Ramos (cell line): ENCODE measurements at regions not wholly inside any gene's neighbourhood (a gene's known extent, or its start where the extent isn't known, plus 50 kb on each side); places are given as distances from the start of the nearest gene placed in this dataset.
"Not testable (repeated sequence)": the region's sequence is repeated elsewhere in the genome, so short reads cannot be mapped to it uniquely, and the experiment has no call there.

Experiments used
- in situ Hi-C: fragments of 300-500 bp; cut with MboI; formaldehyde crosslinking; loops from one replicate; pipeline ENCODE4 v1.14.3; 2022; ENCODE audit warnings: low sequenced_read_pairs; ENCODE audit not compliant: unreplicated experiment

- in situ Hi-C loops, result no loop called here
Observed at GRCh38 chr22:48825802-48826520, 1001.7 kb downstream of the BRD1 start.

DNA sequence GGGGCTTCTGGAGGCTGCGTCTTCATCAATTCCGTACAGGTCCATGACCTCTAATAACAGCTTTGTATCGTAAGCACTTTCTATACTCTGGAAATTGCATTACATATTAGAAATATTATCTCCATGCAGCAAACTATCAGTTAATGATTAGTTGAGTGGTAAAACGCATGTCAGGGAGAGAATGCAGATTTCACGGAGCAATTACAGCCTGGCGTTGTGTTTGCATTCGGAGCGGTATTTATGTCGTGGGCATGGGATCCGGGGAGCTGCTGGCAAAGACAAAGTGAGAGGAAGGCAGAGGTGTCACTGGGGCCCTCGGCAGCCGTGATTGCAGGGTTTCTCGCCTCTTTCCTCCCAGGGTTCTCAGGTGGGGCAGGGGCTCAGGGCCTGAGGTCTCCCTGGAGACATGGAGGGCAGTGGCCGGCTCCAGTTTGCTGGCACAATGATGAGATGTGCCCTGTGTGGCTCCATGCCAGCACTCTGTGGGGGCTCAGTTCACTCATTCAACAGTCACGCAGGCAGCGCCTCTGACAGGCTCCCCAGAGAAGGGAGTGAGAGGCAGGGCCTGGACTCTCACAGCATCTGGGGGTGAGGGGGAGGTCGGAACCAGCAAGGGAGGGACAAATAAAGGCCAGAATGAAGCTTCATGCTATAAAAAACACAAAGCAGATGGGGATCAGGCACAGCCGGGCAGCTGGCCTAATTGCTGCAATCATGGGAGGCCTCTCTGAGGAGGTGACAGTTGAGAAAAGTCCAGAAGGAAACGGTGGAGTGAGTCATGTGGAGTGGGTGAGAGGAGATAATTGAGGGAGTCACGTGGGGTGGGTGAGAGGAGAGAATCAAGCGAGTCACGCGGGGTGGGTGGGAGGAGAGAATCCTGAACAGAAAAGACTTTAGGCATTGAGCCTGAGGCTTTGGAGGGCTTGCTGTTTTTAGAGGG, 1002.7 kb downstream of the BRD1 start:
- in situ Hi-C loops, result no loop called here

- in situ Hi-C loops, result no loop called here
Observed at GRCh38 chr22:48823941-48824340, 1003.7 kb downstream of the BRD1 start.

DNA sequence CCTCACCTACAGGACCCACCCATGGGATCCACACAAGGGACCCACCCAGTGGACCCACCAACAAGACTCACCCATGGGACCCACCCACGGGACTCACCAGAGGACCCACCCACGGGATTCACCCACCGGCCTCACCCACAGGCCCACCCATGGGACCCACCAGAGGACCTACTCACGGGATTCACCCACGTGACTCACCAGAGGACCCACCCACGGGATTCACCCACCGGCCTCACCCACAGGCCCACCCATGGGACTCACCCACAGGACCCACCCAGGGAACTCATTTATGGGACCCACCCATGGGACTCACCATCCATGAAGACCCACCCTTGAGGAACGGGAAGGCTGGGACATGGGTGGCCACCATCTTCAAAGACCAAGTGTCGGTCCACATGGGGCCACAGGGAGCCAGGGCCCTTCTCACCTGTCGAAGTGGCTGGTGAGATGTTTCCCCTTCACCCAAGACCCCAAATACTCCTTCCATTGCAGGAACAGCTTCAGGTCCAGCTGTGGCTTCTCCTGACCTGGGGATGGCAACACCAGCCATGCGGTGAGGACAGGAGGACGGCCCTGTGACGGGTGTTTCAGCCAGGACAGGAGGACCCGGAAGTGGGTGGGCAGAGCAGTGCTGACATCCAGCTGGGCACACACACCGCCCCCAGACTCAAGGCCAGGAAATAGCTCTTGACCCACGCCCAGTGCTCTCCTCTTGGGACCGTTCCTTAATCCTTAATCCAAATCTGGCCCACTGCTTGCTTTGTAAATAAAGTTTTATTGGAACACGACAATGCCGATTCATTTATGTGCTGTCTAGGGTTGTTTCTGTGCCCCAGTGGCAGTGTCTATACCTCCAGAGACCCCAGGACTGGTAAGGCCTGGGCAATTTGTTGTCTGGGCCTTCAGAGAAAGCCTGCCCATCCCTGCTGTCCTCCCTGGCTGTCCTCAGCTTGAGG, 1005.1 kb downstream of the BRD1 start:
- in situ Hi-C loops, result no loop called here

GRCh38 chr22:48821727-48822126, 1005.9 kb downstream of the BRD1 start:
- in situ Hi-C loops, result no loop called here

DNA sequence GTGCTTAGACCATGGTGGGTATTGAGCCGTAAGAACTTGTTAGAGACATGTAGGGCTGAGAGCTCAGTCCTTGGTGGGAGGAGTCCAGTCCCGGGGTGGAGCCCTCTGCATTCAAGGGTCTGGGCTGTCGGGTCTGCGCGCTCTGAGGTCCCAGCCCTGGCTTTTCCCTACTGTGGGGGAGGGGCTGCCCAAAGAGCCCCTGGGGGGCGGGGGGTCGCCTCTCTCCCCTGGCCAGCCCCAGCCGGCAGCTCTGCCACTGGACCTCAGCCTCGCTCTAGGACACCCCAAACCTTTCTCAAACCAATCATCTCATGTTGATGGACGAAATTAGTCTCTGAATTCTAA, 1006.4 kb downstream of the BRD1 start:
- in situ Hi-C loops, result no loop called here

DNA sequence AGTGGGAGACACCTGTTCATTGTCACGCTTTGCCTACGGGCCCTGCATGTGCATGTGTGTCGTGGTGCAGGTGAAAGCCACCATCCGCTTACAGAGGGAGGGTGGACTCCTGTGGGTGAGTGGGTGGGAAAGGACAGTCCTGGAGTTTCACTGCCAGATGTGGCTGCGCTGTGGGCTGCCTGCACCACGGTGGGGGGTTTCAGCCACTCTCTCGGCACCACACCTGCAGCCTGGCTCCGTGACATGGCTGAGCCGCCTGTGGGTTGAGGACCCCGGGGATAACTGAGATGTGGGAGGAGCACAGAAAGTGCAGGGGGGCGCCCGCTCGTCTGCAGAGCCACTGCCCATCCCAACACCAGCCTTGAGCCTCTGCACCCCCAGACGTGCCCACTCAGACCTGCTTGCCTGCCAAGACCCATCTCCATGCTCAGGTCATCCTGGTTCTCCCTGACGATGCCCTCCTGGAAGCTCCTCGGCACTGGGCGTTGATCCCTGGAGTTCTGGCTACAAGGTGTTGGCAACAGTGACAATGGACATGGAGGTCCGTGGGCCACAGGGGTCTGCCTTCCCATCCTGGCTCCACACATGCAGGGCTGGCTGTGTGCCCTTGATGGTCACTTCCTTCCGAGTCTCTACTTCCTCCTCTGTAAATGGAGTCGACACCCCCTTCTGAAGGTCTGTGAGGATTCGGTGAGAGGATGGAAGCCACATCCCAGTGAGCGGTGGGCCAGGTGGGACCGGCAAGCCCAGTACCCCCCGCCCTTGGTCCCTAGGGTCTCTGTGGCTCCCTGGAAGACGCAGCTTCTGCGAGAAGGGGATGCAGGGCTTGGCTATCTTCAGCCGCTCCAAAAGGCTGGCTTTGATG, 1007.0 kb downstream of the BRD1 start:
- in situ Hi-C loops, result no loop called here

GRCh38 chr22:48819961-48820360, 1007.7 kb downstream of the BRD1 start:
- in situ Hi-C loops, result no loop called here

GRCh38 chr22:48819232-48819631, 1008.4 kb downstream of the BRD1 start:
- in situ Hi-C loops, result no loop called here

GRCh38 chr22:48817491-48817890, 1010.2 kb downstream of the BRD1 start:
- in situ Hi-C loops, result not testable (repeated sequence)

- in situ Hi-C loops, result no loop called here
Observed at GRCh38 chr22:48811885-48812284, 1015.8 kb downstream of the BRD1 start.

DNA sequence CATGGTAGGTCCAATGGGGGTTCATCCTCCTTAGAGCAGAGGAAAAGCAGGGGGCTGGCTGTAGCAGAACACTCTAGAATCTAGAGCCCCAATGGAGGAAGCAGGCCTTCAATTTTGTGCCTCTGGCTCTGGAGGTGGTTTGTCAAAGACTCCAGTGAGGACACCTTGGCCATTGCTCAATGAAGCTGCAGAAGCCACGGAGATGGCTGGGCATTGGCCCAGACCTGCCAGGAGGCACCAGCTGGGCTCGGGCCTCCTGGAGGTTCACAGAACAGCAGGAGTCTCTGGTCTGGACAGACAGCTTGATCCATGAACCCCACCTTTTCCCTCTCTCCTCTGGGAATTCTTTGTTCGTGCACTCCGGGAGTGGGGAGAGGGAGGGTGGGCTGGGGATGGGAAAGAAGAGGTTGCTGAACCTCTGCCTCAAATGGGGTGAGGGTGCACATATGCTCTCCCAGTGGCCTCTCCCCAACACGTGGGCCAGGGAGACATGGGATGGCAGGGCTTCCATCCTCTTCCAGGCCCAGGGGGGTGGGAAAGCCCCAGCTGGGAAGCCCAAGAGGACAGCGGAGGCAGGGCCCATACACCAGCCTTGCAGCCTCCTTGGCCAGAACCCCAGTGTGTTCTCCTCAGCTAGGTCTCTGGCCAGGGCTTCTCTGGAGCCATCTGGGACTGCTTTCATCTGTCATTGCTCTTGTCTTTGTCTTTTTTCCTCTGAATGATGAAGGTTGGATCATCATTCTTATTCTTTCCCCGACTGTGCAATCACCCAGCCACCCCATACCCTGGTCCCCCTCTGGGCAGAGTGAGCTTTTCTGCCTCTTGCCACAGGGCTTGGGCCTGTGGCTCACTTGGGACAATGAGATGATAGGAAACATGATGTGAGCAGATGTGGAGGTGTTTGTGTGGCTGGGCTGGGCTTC, 1019.4 kb downstream of the BRD1 start:
- in situ Hi-C loops, result no loop called here

DNA sequence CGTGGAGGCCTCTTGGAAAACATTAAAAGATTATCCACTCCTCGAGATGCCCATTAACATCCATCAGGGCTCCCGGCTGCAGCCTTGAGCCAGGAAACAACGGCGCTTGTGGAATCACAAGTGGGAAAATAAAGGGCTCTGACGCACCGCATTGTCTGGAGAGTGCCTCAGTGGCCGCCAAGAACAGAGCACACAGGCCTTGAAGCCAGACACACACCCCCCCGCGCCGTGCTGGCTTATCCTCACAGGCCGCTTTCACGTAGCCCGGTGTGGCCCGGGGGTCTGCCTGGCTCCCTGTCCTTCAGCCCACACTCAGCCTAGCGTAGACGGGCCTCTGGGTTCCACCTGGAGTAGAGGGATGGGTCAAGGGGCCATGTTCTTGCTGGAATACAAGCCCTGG, 1020.5 kb downstream of the BRD1 start:
- in situ Hi-C loops, result no loop called here

DNA sequence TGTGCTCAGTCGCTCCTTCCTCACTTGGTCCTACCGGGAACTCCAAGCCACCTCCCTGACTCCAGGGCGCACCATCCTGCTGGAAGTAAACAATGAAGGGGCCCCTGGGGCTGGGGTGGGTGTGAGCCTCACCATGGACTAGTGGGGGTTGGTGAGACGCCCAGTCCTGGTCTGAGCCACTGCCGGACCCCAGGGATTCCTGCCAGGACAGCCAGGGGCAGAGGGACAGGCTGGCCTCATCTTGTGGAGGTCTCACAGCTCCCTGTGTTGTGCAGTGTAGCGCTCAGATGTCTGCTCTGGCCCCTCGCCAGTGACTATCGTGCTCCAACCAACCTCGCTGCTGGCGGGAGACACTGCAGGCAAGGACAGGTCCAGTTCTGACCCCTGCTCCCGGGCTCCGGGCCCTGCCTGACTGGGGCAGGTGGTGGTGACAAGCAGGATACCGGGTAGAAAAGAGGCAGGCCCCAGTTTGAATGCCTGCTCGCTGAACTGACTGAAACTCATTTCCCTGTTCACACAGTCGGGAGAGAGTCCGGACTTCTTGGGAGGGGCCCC, 1021.4 kb downstream of the BRD1 start:
- in situ Hi-C loops, result no loop called here

- in situ Hi-C loops, result no loop called here
Observed at GRCh38 chr22:48805516-48805915, 1022.2 kb downstream of the BRD1 start.

DNA sequence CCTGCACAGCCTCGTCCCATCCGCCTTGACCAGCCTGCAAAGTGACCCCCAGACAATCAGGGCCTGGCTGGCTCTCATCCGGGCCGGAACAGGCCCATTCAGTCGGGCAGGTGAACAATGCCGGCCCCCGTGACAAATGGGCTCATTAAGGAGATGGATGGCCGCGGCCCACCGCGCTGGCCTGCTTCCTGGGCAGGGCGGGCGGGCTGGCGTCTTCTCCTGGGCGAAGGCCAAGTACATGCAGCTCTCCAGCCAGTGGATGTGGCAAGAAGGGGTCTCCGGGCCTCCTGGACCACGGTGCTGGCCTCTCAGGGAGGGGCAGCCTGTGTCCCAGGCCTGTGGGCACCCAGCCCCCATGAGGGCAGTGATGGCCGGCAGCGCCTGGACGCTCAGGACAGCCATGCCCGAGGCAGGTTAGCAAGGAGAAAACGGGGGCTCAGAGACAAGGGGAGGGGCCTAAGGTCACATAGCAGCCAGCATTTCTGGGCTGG, 1022.8 kb downstream of the BRD1 start:
- in situ Hi-C loops, result no loop called here

DNA sequence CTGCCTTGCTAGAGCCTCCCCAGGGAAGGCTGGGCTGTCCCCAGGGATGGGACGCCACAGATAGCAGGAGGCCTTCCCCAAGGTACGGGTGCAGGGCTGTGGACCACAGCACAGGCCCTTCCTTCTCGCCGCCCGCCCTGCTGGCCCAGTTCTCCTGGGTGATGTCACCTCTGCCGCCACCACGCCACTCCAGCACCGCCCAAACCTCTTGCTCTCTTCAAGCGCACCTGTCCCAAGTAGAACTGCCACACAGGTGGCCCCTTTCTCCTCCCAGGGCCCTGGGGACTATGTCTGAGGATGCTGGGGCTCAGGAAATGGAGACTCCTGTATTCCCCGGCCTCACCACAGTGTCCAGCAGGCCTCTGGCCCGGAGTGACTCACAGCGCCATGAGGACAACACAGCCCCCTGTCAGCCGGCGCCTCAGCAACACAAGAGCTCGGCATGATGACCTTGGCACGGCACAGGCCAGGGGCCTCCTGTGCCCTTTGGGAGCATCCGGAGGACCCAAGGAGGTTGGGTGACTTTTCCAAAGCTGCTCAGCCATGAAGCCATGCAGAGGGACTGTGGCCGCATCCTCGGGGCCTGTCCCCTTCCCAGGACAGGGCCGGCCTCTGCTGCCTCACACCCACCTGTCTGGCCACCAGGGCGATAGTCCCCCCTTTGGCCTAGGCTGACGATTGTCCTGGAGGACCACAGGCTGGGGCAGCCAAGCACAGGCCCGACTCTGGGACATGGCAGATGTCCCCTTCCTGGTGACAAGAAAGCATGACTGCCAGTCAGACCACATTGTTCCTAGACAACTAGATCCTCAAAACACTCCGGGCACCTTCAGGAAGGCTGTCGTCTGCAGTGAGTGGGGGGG, 1023.5 kb downstream of the BRD1 start:
- in situ Hi-C loops, result no loop called here
